ENCODE measurements at regions not wholly inside any gene's neighbourhood (a gene's known extent, or its start where the extent isn't known, plus 50 kb on each side); places are given as distances from the start of the nearest gene placed in this dataset.

DNA sequence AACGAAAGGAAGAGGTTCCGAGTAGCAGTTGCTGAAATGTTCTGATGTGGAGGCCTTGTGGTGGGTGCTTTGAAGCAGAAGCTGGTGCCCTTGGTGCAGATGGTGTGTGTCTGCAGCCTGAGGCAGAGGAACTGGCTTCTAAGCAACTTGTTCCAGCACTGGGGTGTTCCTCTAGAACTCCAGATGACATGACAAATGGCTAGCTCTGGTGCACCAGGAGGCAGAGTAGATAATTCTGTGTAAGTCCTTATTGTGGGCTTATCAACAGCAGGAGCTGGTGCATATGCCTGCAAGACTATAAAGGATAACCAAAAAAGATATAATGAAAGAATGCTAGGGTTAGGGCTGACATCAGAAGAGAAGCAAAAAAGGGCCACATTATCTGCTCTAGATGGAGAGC is 76.5 kb downstream of the ARL5B start:
- no peak for DNase-seq
- H3K36me3 ChIP-seq = no peaks in the 10 kb centered on the region
- H3K9me3 ChIP-seq (replicated peaks) = no peaks in the 10 kb centered on the region
- no peak overlapping the region for H3K27ac ChIP-seq (replicated peaks)
- H3K4me3 ChIP-seq = no peak overlapping the region
- intact Hi-C loops (cut with micrococcal nuclease) = no loop called here
- no peaks in the 10 kb centered on the region for H3K27me3 ChIP-seq (ENCODE audit: low read depth)
- TF ChIP-seq, protein P1, sequence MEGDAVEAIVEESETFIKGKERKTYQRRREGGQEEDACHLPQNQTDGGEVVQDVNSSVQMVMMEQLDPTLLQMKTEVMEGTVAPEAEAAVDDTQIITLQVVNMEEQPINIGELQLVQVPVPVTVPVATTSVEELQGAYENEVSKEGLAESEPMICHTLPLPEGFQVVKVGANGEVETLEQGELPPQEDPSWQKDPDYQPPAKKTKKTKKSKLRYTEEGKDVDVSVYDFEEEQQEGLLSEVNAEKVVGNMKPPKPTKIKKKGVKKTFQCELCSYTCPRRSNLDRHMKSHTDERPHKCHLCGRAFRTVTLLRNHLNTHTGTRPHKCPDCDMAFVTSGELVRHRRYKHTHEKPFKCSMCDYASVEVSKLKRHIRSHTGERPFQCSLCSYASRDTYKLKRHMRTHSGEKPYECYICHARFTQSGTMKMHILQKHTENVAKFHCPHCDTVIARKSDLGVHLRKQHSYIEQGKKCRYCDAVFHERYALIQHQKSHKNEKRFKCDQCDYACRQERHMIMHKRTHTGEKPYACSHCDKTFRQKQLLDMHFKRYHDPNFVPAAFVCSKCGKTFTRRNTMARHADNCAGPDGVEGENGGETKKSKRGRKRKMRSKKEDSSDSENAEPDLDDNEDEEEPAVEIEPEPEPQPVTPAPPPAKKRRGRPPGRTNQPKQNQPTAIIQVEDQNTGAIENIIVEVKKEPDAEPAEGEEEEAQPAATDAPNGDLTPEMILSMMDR (IDR thresholded peaks at IDR 0.05; ENCODE audit: borderline replicate concordance) = no peak
- no peaks in the 10 kb centered on the region for H3K4me1 ChIP-seq

DNA sequence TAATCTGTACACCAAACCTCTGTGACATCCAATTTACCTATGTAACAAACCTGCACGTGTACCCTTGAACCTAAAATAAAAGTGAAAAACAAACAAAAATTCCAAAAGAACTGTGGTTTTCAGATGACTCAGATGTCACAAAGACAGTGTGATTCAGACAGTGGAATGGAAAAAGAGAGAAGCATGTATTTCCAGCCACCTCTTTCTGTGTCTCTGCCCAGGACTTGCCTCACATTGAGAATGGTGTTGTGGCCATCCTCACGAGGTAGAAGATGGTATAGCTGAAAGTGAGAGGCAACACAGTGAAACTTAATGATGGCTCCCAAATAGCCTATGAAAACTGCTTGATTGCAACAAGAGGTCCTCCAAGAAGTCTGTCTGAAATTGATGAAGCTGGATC is 78.0 kb downstream of the ARL5B start:
- Histone ChIP-seq H3K4me1 (no peaks in the 10 kb centered on the region), H3K4me3 (no peak overlapping the region), H3K36me3 (no peaks in the 10 kb centered on the region), H3K9me3 (replicated peaks) (no peaks in the 10 kb centered on the region), H3K27ac (replicated peaks) (no peak overlapping the region), H3K27me3 (ENCODE audit: low read depth) (no peaks in the 10 kb centered on the region)
- intact Hi-C loops (cut with micrococcal nuclease) = no loop called here
- DNase-seq = no peak
- TF ChIP-seq, protein P1 (IDR thresholded peaks at IDR 0.05; ENCODE audit: borderline replicate concordance) = no peak

DNA sequence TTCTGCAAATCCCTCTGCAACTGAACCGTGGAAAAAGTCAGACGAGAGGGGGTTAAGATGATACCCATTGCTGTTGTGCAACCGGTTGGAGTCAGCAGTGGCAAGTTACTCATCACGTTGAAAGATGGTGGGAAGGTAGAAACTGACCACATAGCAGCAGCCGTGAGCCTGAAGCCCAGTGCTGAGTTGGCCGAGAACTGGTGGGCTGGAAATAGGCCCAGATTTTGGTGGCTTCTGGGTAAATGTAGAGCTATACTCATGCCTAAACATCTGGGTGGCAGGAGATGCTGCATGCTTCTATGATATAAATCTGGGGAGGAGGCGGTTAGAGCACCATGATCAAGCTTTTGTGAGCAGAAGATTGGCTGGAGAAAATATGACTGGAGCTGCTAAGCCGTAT is 78.6 kb downstream of the ARL5B start:
- intact Hi-C loops (cut with micrococcal nuclease) = no loop called here
- DNase-seq = no peak
- TF ChIP-seq, protein P1 (IDR thresholded peaks at IDR 0.05; ENCODE audit: borderline replicate concordance) = no peak

DNA sequence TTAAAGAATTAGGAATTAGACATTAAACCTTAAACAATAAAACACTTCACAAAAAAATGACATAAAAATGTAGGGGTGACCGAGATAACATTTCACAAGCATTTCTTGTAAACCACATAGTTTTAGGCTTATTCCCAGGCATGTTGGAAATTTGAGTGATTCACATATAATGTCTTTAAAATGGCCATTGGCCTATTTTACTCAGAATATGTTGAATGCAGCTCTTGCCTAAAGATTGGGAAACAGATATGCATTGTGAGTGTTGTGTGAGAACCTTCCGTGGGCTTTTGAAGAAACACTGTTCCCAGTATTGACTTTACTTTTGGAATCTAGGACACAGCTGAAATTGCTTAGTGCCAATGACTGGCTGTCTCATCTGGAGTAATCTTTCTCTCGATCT is 79.6 kb downstream of the ARL5B start:
- Histone ChIP-seq H3K4me3 (no peak overlapping the region), H3K27ac (replicated peaks) (no peak overlapping the region), H3K36me3 (no peaks in the 10 kb centered on the region), H3K9me3 (replicated peaks) (peaks cover 11% of the 10 kb centered on the region), H3K4me1 (no peaks in the 10 kb centered on the region), H3K27me3 (ENCODE audit: low read depth) (no peaks in the 10 kb centered on the region)
- intact Hi-C loops (cut with micrococcal nuclease) = no loop called here
- DNase-seq = no peak
- TF ChIP-seq, protein P1 (IDR thresholded peaks at IDR 0.05; ENCODE audit: borderline replicate concordance) = no peak

More for the DNA sequence above, 78.6 kb downstream of the ARL5B start:
- no peak overlapping the region for H3K27ac ChIP-seq (replicated peaks)
- H3K9me3 ChIP-seq (replicated peaks) = peaks cover 1% of the 10 kb centered on the region
- no peaks in the 10 kb centered on the region for H3K4me1 ChIP-seq
- H3K4me3 ChIP-seq = no peak overlapping the region
- no peaks in the 10 kb centered on the region for H3K36me3 ChIP-seq
- no peaks in the 10 kb centered on the region for H3K27me3 ChIP-seq (ENCODE audit: low read depth)

GRCh38 chr10:18743926-18744325 is 84.7 kb downstream of the ARL5B start:
- Histone ChIP-seq H3K9me3 (replicated peaks) (peaks cover 22% of the 10 kb centered on the region), H3K4me1 (no peaks in the 10 kb centered on the region), H3K27me3 (ENCODE audit: low read depth) (no peaks in the 10 kb centered on the region), H3K27ac (replicated peaks) (no peak overlapping the region), H3K36me3 (no peaks in the 10 kb centered on the region), H3K4me3 (no peak overlapping the region)
- intact Hi-C loops (cut with micrococcal nuclease) = no loop called here
- TF ChIP-seq, protein P1 (IDR thresholded peaks at IDR 0.05; ENCODE audit: borderline replicate concordance) = no peak
- DNase-seq = no peak
